ENCODE measurements at regions not wholly inside any gene's neighbourhood (a gene's known extent, or its start where the extent isn't known, plus 50 kb on each side); places are given as distances from the start of the nearest gene placed in this dataset.

GRCh38 chr18:8484951-8485350 is 124.3 kb upstream of the RAB12 start:
- POLR2A ChIA-PET: no interaction called here
- Histone ChIP-seq H3K27me3 (ENCODE audit: insufficient read depth, low read length) (no peaks in the 10 kb centered on the region), H3K9ac (ENCODE audit: low read length) (no peak overlapping the region), H3K4me2 (ENCODE audit: low read length) (no peak overlapping the region), H3K9me3 (ENCODE audit: control insufficient read depth in 1 of 2, insufficient read depth in 1 of 2, low read depth in 1 of 2, low read length in 2 of 2) (no peaks in the 10 kb centered on the region), H3K4me3 (replicated peaks in 1 of 2; ENCODE audit: low read depth in 1 of 2, low read length in 2 of 2) (no peak overlapping the region), H3K36me3 (ENCODE audit: control insufficient read depth in 1 of 2, insufficient read depth in 2 of 2, low read length in 2 of 2) (no peaks in the 10 kb centered on the region), H3K9me2 (ENCODE audit: insufficient read depth) (no peaks in the 10 kb centered on the region), H3K4me1 (ENCODE audit: control insufficient read depth in 1 of 2, insufficient read depth in 2 of 2, low read length in 2 of 2) (no peaks in the 10 kb centered on the region), H2AFZ (ENCODE audit: low read depth, low read length, poor library complexity, severe bottlenecking) (no peak overlapping the region), H3K27ac (ENCODE audit: low read depth, low read length) (no peak overlapping the region), H3K79me2 (ENCODE audit: insufficient read depth, low read length) (no peaks in the 10 kb centered on the region), H4K20me1 (ENCODE audit: insufficient read depth) (no peaks in the 10 kb centered on the region)
- intact Hi-C loops (cut with micrococcal nuclease): no loop called here
- CTCF ChIA-PET: no interaction called here
- DNase-seq (ENCODE audit: low read depth, low spot score) (no peak), ATAC-seq (no peak)
- RAD21 ChIA-PET (ENCODE audit: low non-redundant PET in 1 of 2, low total read pairs in 2 of 2, uncharacterized antibody in 2 of 2, unreplicated experiment in 2 of 2): no interaction called here
- no peak for TF ChIP-seq EZH2 (IDR thresholded peaks at IDR 0.05)
- no peak for TF ChIP-seq ATF3 (IDR thresholded peaks at IDR 0.05)
- BruUV-seq (replicated peaks): no TSS peak

- ChIA-PET RAD21 (ENCODE audit: low non-redundant PET in 1 of 2, low total read pairs in 2 of 2, uncharacterized antibody in 2 of 2, unreplicated experiment in 2 of 2) (no interaction called here), POLR2A (no interaction called here), CTCF (no interaction called here)
- H3K4me3 ChIP-seq (replicated peaks in 1 of 2; ENCODE audit: low read depth in 1 of 2, low read length in 2 of 2): no peak overlapping the region
- no peaks in the 10 kb centered on the region for H3K4me1 ChIP-seq (ENCODE audit: control insufficient read depth in 1 of 2, insufficient read depth in 2 of 2, low read length in 2 of 2)
- ATAC-seq: no peak
- intact Hi-C loops (cut with micrococcal nuclease): no loop called here
- no peaks in the 10 kb centered on the region for H3K9me3 ChIP-seq (ENCODE audit: control insufficient read depth in 1 of 2, insufficient read depth in 1 of 2, low read depth in 1 of 2, low read length in 2 of 2)
- H3K9ac ChIP-seq (ENCODE audit: low read length): no peak overlapping the region
- no peak overlapping the region for H3K4me2 ChIP-seq (ENCODE audit: low read length)
- H4K20me1 ChIP-seq (ENCODE audit: insufficient read depth): no peaks in the 10 kb centered on the region
- DNase-seq (ENCODE audit: low read depth, low spot score): no peak
- H2AFZ ChIP-seq (ENCODE audit: low read depth, low read length, poor library complexity, severe bottlenecking): no peak overlapping the region
- H3K79me2 ChIP-seq (ENCODE audit: insufficient read depth, low read length): no peaks in the 10 kb centered on the region
- no peaks in the 10 kb centered on the region for H3K9me2 ChIP-seq (ENCODE audit: insufficient read depth)
- TF ChIP-seq SP1 (IDR thresholded peaks at IDR 0.05; ENCODE audit: low read depth) (no peak), POLR2AphosphoS5 (IDR thresholded peaks at IDR 0.05; ENCODE audit: low read depth, low read length) (no peak), ZNF274 (IDR thresholded peaks at IDR 0.05; ENCODE audit: low read depth, low read length) (no peak), FOSL1 (IDR thresholded peaks at IDR 0.05; ENCODE audit: low read depth) (no peak), ELF1 (IDR thresholded peaks at IDR 0.05; ENCODE audit: borderline replicate concordance, low read depth) (no peak), JUND (IDR thresholded peaks at IDR 0.05) (no peak)
- BruUV-seq (replicated peaks): no TSS peak
- no peaks in the 10 kb centered on the region for H3K36me3 ChIP-seq (ENCODE audit: control insufficient read depth in 1 of 2, insufficient read depth in 2 of 2, low read length in 2 of 2)
- H3K27ac ChIP-seq (ENCODE audit: low read depth, low read length): no peak overlapping the region
- H3K27me3 ChIP-seq (ENCODE audit: insufficient read depth, low read length): peaks cover 4% of the 10 kb centered on the region
Observed at GRCh38 chr18:8489761-8490160, 119.5 kb upstream of the RAB12 start.
